ENCODE measurements at regions not wholly inside any gene's neighbourhood (a gene's known extent, or its start where the extent isn't known, plus 50 kb on each side); places are given as distances from the start of the nearest gene placed in this dataset.

- no peak for DNase-seq
These were observed 56.8 kb upstream of the SHANK2 start for GRCh38 chr11:71309181-71309580.

GRCh38 chr11:71307811-71308645, 55.7 kb upstream of the SHANK2 start:
- no peak for DNase-seq

DNA sequence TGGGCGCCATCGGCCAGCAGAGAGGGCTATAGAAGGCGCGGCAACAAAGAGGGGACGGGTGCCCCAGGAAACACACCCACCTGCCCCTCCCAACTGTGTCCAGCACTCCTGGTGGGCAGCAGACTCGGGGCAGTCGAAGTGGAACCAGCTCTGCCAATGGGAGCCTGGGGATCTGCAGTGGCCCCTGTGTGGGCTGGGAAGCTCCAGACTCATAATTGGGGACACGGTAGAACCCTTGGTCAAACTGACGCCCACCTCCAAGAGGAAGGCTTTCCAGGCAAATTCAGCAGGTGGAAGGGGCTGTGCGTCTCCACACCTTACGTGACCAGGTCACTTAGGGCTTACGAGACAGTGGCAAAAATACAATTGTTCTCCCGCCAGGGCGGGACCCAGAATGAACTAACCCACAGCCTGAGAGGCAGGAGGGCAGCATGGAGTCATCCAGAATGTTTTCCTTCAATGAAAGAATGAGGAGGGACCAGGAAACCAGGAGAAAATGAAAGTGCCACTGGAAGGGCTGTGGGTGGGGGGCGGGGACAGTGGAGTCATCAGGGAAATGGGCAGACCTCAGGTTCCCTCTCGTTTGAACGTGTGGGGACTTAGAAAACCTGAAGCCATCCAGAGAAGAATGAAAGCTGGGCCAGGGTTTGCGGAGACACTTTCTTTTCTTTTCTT, 53.2 kb upstream of the SHANK2 start:
- DNase-seq, result no peak

DNA sequence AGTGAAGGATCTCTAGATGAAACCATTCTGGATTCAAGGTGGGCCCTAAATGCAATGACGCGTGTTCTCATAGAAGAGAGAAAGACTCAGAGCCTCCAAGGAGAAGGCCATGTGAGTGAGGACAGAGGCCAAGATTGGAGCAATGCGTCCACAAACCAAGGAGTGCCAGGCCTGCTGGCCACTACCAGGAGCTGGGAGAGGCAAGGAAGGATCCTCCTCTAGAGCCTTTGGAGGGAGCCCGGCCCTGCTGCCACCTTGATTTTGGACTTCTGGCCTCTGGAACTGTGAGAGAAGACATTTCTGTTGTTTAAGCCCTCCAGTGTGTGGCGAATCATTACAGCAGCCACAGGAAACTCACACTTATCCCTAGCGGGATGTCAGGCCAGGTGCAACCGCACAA, 52.7 kb upstream of the SHANK2 start:
- DNase-seq, result no peak

- DNase-seq, result no peak
These were observed 52.1 kb upstream of the SHANK2 start for GRCh38 chr11:71304491-71304890.

DNA sequence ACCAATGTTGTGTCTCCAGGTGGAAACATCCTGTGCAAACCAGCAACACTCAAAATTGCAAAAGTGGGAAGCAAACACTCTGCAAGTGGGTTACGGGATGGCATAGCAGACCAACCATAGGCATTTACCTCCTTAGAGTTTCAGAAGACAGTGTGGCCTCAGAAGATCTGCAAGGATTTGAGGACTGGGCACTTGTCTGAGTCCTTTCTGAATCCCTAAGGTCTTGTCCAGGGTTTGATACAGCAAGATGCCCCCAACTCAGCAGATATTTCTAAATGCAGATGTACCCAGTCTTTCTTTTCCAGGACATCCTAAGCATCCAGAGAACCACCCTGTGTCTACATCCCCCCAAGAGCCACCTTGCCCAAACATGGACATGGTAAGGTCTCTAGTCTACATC, 51.7 kb upstream of the SHANK2 start:
- no peak for DNase-seq

DNA sequence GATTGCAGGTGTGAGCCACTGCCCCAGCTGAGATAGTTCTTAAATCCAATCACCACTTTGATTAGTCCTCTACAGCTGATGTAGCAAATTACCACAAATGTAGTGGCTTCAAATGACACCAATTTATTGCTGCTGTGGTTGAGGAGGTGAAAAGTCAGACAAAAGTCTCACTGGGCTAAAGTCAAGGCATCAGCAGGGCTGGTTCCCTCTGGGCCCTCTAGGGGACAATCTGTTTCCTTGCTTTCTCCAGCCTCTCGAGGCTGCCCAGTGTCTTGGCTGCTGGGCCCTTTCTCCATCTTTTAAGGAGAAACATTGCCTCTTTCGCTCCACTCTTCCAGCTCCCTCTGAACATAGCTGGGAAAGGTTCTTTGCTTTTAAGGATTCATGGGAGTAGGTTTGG, 50.5 kb upstream of the SHANK2 start:
- DNase-seq, result no peak

GRCh38 chr11:71302534-71302909, 50.1 kb upstream of the SHANK2 start:
- DNase-seq, result no peak

Data from stimulated activated CD4-positive, alpha-beta T cell treated with anti-CD3 and anti-CD28 coated beads, Interleukin-15, amount 100 ng/mL, for 24 hours (primary cell).